ENCODE measurements at regions not wholly inside any gene's neighbourhood (a gene's known extent, or its start where the extent isn't known, plus 50 kb on each side); places are given as distances from the start of the nearest gene placed in this dataset.

- intact Hi-C loops (cut with DNase I, micrococcal nuclease): no loop called here
- no peak for TF ChIP-seq CTCF (IDR thresholded peaks at IDR 0.05)
- DNase-seq (no peak), ATAC-seq (no peak)
- Histone ChIP-seq H3K9me3 (no peaks in the 10 kb centered on the region), H3K4me1 (ENCODE audit: low read depth) (no peaks in the 10 kb centered on the region), H3K36me3 (ENCODE audit: low read depth) (no peaks in the 10 kb centered on the region), H3K4me3 (no peak overlapping the region)
Observed at GRCh38 chr13:88136098-88136790, 465.1 kb downstream of the SLITRK5 start.

- H3K36me3 ChIP-seq (ENCODE audit: low read depth): no peaks in the 10 kb centered on the region
- H3K4me1 ChIP-seq (ENCODE audit: low read depth): no peaks in the 10 kb centered on the region
- H3K4me3 ChIP-seq: no peak overlapping the region
- intact Hi-C loops (cut with DNase I, micrococcal nuclease): no loop called here
- peaks cover 2% of the 10 kb centered on the region for H3K9me3 ChIP-seq
- DNase-seq (no peak), ATAC-seq (no peak)
- no peak for TF ChIP-seq CTCF (IDR thresholded peaks at IDR 0.05)
Observed at GRCh38 chr13:88142653-88143052, 471.5 kb downstream of the SLITRK5 start.

- Histone ChIP-seq H3K4me3 (no peak overlapping the region), H3K9me3 (peaks cover 7% of the 10 kb centered on the region), H3K36me3 (ENCODE audit: low read depth) (no peaks in the 10 kb centered on the region), H3K4me1 (ENCODE audit: low read depth) (no peaks in the 10 kb centered on the region)
- no peak for DNase-seq
- intact Hi-C loops (cut with DNase I, micrococcal nuclease): no loop called here
- no peak for ATAC-seq
- TF ChIP-seq CTCF (IDR thresholded peaks at IDR 0.05): no peak
Observed at GRCh38 chr13:88144580-88144979, 473.4 kb downstream of the SLITRK5 start.

GRCh38 chr13:88153353-88153752 lies 482.2 kb downstream of the SLITRK5 start:
- no peak overlapping the region for H3K4me3 ChIP-seq
- no peak for DNase-seq
- no peaks in the 10 kb centered on the region for H3K36me3 ChIP-seq (ENCODE audit: low read depth)
- intact Hi-C loops (cut with DNase I, micrococcal nuclease): no loop called here
- peaks cover 5% of the 10 kb centered on the region for H3K9me3 ChIP-seq
- no peak for ATAC-seq
- no peak for TF ChIP-seq CTCF (IDR thresholded peaks at IDR 0.05)
- H3K4me1 ChIP-seq (ENCODE audit: low read depth): no peaks in the 10 kb centered on the region

- no peak for TF ChIP-seq CTCF (IDR thresholded peaks at IDR 0.05)
- Histone ChIP-seq H3K9me3 (peaks cover 4% of the 10 kb centered on the region), H3K4me3 (no peak overlapping the region), H3K36me3 (ENCODE audit: low read depth) (no peaks in the 10 kb centered on the region), H3K4me1 (ENCODE audit: low read depth) (no peaks in the 10 kb centered on the region)
- ATAC-seq (no peak), DNase-seq (no peak)
- intact Hi-C loops (cut with DNase I, micrococcal nuclease): no loop called here
Observed at GRCh38 chr13:88154001-88154400, 482.8 kb downstream of the SLITRK5 start.
